Lower leg skin (tissue), 4 donors: ENCODE measurements at regions not wholly inside any gene's neighbourhood (a gene's known extent, or its start where the extent isn't known, plus 50 kb on each side); places are given as distances from the start of the nearest gene placed in this dataset.
"Not testable (repeated sequence)": the region's sequence is repeated elsewhere in the genome, so short reads cannot be mapped to it uniquely, and the experiment has no call there.

Experiments used
- DNase-seq, 2 donors: peaks; one replicate each; pipeline ENCODE4 v3.0.0-alpha.2; 2019; ENCODE audit warnings: low spot score in 2 of 2
- H3K4me3 ChIP-seq: fragments of 200-600 bp; sonication (generic); 2 replicates; pipeline ENCODE4 v1.5.1; 2017; ENCODE audit warnings: mild to moderate bottlenecking, low read depth; ENCODE audit not compliant: poor library complexity, severe bottlenecking
- CTCF ChIP-seq, 3 donors: fragments of 450-650 bp; IDR thresholded peaks; one replicate each; pipeline ENCODE4 v1.5.1; 2016; ENCODE audit warnings: antibody characterized with exemption in 3 of 3, mild to moderate bottlenecking in 3 of 3, moderate library complexity in 2 of 3
- POLR2A ChIP-seq, 2 donors: fragments of 450-650 bp; IDR thresholded peaks; one replicate each; pipeline ENCODE4 v1.6.1; 2016 to 2017; ENCODE audit warnings: antibody characterized with exemption in 2 of 2, mild to moderate bottlenecking in 1 of 2, moderate library complexity in 1 of 2
- WGBS, 2 donors: methylation state at CpG; one replicate each; pipeline ENCODE4 v1.1.5; 2018; 5-methylcytosine and 5-hydroxymethylcytosine counted together
- intact Hi-C: fragments of 100-400 bp; cut with DNase I; formaldehyde crosslinking; loops from one replicate; pipeline ENCODE4 v1.15.0; 2023; ENCODE audit warnings: low total_unique reads

GRCh38 chr4:12439633-12440305 lies 1011.1 kb upstream of the HS3ST1 start:
- intact Hi-C loops: no loop called here
- 40 to 52% methylated on average over 5 of the region's 5 CpGs for WGBS, 2 donors

GRCh38 chr4:12431259-12431658 lies 1002.6 kb upstream of the HS3ST1 start:
- intact Hi-C loops, H3K4me3 ChIP-seq, DNase-seq: not testable (repeated sequence)
- 86 to 92% methylated on average over 7 of the region's 7 CpGs for WGBS, 2 donors

More at GRCh38 chr4:12439633-12440305, 1011.1 kb upstream of the HS3ST1 start:
- H3K4me3 ChIP-seq: no peak overlapping the region
- DNase-seq: no peak
- TF ChIP-seq POLR2A (IDR thresholded peaks at IDR 0.05): no peak
- TF ChIP-seq CTCF (IDR thresholded peaks at IDR 0.05): no peak

GRCh38 chr4:12421364-12421763 lies 992.7 kb upstream of the HS3ST1 start:
- TF ChIP-seq POLR2A (IDR thresholded peaks at IDR 0.05) (no peak), CTCF (IDR thresholded peaks at IDR 0.05) (no peak)
- intact Hi-C loops: no loop called here
- H3K4me3 ChIP-seq: no peak overlapping the region
- no peak for DNase-seq
- WGBS, 2 donors: 84 to 85% methylated on average over 5 of the region's 5 CpGs

- intact Hi-C loops: loop anchor here (5.0 kb wide), 1 partner anchor 1814 kb away; no protein-coding TSS in a partner anchor
- H3K4me3 ChIP-seq: no peak overlapping the region
- DNase-seq: no peak
- TF ChIP-seq POLR2A (IDR thresholded peaks at IDR 0.05): no peak
- no peak for TF ChIP-seq CTCF (IDR thresholded peaks at IDR 0.05)
- 40 to 47% methylated on average over 1 of the region's 1 CpG for WGBS, 2 donors
Measured at GRCh38 chr4:12416755-12417154, 988.1 kb upstream of the HS3ST1 start.

GRCh38 chr4:12414181-12414812 lies 985.6 kb upstream of the HS3ST1 start:
- DNase-seq: no peak
- no peak for TF ChIP-seq POLR2A (IDR thresholded peaks at IDR 0.05)
- no peak for TF ChIP-seq CTCF (IDR thresholded peaks at IDR 0.05)
- intact Hi-C loops: no loop called here
- WGBS, 2 donors: 80 to 82% methylated on average over 4 of the region's 4 CpGs
- no peak overlapping the region for H3K4me3 ChIP-seq

GRCh38 chr4:12411072-12411471 lies 982.4 kb upstream of the HS3ST1 start:
- no peak overlapping the region for H3K4me3 ChIP-seq
- intact Hi-C loops: no loop called here
- no peak for TF ChIP-seq POLR2A (IDR thresholded peaks at IDR 0.05)
- no peak for TF ChIP-seq CTCF (IDR thresholded peaks at IDR 0.05)
- 83% methylated on average over 4 of the region's 4 CpGs for WGBS, 2 donors
- no peak for DNase-seq
